Left lung (tissue), 4 donors: ENCODE measurements at regions not wholly inside any gene's neighbourhood (a gene's known extent, or its start where the extent isn't known, plus 50 kb on each side); places are given as distances from the start of the nearest gene placed in this dataset.

Source experiments
- ATAC-seq: fragments of 200-7000 bp; cut with Tn5 transposase; one replicate; pipeline ENCODE4 v1.9.1; 2020; ENCODE audit warnings: moderate library complexity
- DNase-seq, 4 donors: peaks; one replicate each; pipeline ENCODE4 v3.0.0-alpha.2; 2013 to 2020
- H3K27ac ChIP-seq, 2 donors: fragments of 200-600 bp; sonication (generic) in 1 of 2; one replicate each; pipeline versions ENCODE4 v1.5.0 to v1.8.0; 2020 to 2021
- H3K27me3 ChIP-seq, 2 donors: fragments of 200-600 bp; sonication (generic) in 1 of 2; one replicate each; pipeline versions ENCODE4 v1.5.0 to v1.8.0; 2020 to 2021
- H3K36me3 ChIP-seq, 2 donors: fragments of 200-600 bp; sonication (generic) in 1 of 2; one replicate each; pipeline versions ENCODE4 v1.5.0 to v1.8.0; 2020 to 2021
- H3K4me1 ChIP-seq, 2 donors: fragments of 200-600 bp; one replicate each; pipeline ENCODE4 v1.8.0; 2021
- H3K4me3 ChIP-seq, 2 donors: fragments of 200-600 bp; sonication (generic) in 1 of 2; one replicate each; pipeline versions ENCODE4 v1.5.0 to v1.8.0; 2020 to 2021; ENCODE audit warnings: mild to moderate bottlenecking in 1 of 2
- H3K9me3 ChIP-seq, 2 donors: fragments of 200-600 bp; sonication (generic) in 1 of 2; one replicate each; pipeline versions ENCODE4 v1.5.0 to v1.8.0; 2020 to 2021
- intact Hi-C, 2 donors: fragments of 100-400 bp; cut with DNase I; formaldehyde crosslinking; loops; one replicate each; pipeline versions ENCODE4 v1.11.2 to v1.14.2; 2022
- TF ChIP-seq, protein P1 (sequence below), 2 donors: fragments of 200-600 bp; sonication (generic) in 1 of 2; IDR thresholded peaks; one replicate each; pipeline versions ENCODE4 v1.5.0 to v1.8.0; 2021; ENCODE audit warnings: antibody characterized with exemption in 2 of 2
- donor health status: DM: no; HTN: yes; CAD: no.
- donor health status: DM: no; HTN: no; CAD: no.

DNA sequence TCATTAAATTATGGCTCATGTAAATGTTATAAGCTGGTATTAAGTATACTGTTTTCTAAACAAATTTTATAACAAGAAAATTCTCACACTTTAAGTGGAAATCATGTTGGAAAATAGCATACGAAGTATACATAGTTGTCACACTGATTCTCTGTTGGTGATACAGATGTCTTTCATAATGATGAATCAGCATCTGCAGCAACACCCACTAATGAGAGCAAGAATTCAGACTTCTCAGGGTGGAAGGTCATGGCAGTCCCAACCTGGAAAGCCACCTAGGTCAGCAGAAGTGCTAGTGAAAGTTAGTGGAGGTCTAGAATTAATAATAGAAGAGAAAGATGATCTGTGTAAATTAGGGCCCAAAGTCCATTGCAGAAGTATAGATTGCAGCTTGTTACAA is 719.7 kb upstream of the MIR17HG start:
- no peaks in the 10 kb centered on the region for H3K4me1 ChIP-seq
- intact Hi-C loops = no loop called here
- H3K4me3 ChIP-seq = no peak overlapping the region
- no peaks in the 10 kb centered on the region for H3K36me3 ChIP-seq
- DNase-seq (no peak), ATAC-seq (no peak)
- TF ChIP-seq, protein P1, sequence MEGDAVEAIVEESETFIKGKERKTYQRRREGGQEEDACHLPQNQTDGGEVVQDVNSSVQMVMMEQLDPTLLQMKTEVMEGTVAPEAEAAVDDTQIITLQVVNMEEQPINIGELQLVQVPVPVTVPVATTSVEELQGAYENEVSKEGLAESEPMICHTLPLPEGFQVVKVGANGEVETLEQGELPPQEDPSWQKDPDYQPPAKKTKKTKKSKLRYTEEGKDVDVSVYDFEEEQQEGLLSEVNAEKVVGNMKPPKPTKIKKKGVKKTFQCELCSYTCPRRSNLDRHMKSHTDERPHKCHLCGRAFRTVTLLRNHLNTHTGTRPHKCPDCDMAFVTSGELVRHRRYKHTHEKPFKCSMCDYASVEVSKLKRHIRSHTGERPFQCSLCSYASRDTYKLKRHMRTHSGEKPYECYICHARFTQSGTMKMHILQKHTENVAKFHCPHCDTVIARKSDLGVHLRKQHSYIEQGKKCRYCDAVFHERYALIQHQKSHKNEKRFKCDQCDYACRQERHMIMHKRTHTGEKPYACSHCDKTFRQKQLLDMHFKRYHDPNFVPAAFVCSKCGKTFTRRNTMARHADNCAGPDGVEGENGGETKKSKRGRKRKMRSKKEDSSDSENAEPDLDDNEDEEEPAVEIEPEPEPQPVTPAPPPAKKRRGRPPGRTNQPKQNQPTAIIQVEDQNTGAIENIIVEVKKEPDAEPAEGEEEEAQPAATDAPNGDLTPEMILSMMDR (IDR thresholded peaks at IDR 0.05) = no peak
- no peaks in the 10 kb centered on the region for H3K9me3 ChIP-seq
- H3K27me3 ChIP-seq = no peaks in the 10 kb centered on the region
- H3K27ac ChIP-seq = no peak overlapping the region

GRCh38 chr13:90628471-90628870 is 719.0 kb upstream of the MIR17HG start:
- TF ChIP-seq, protein P1 (IDR thresholded peaks at IDR 0.05) = no peak
- Histone ChIP-seq H3K9me3 (no peaks in the 10 kb centered on the region), H3K36me3 (no peaks in the 10 kb centered on the region), H3K4me3 (no peak overlapping the region), H3K4me1 (no peaks in the 10 kb centered on the region), H3K27me3 (no peaks in the 10 kb centered on the region), H3K27ac (no peak overlapping the region)
- ATAC-seq = no peak
- no peak for DNase-seq
- intact Hi-C loops = no loop called here

DNA sequence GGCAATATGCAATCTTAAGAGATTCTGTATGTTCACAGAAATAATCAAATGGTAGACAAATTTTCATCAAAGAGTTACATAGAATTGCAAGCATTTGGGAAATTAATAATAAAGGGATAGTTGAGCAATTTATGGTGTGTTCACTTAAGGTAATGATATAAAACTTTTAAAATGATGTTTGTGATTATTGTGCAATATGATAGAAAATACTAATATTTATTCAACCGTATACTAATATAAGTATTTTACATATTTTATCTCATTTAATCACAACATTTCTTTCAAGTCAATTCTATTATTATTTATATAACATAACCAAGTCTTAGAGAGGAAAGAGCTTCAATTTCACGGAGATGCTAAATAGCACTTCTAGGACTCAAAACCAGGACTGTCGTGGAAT is 716.8 kb upstream of the MIR17HG start:
- Histone ChIP-seq H3K36me3 (no peaks in the 10 kb centered on the region), H3K4me1 (no peaks in the 10 kb centered on the region), H3K27ac (no peak overlapping the region), H3K4me3 (no peak overlapping the region), H3K9me3 (no peaks in the 10 kb centered on the region), H3K27me3 (no peaks in the 10 kb centered on the region)
- no peak for DNase-seq
- intact Hi-C loops = no loop called here
- no peak for ATAC-seq
- TF ChIP-seq, protein P1 (IDR thresholded peaks at IDR 0.05) = no peak

DNA sequence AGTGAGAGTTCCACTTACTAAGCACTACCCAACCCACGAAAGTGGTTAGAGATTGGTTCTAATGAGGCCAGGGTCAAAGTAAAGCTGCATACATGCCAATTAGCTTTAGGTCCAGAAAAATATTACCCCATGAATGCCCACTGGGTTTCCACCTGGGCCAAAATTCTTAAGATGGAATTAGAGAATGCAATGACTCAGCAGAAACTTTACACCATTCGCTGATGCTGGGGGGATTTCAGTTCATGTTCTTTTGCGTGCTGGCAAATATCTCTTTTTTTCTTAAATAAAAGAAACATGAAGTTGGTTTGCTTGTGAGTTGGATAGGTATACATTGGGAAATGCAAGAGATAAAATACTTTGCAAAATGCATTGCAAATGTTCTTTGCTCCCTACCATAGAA is 715.3 kb upstream of the MIR17HG start:
- TF ChIP-seq, protein P1 (IDR thresholded peaks at IDR 0.05) = no peak
- DNase-seq (no peak), ATAC-seq (no peak)
- Histone ChIP-seq H3K4me3 (no peak overlapping the region), H3K9me3 (no peaks in the 10 kb centered on the region), H3K36me3 (no peaks in the 10 kb centered on the region), H3K27ac (no peak overlapping the region), H3K4me1 (no peaks in the 10 kb centered on the region), H3K27me3 (no peaks in the 10 kb centered on the region)
- intact Hi-C loops = no loop called here

DNA sequence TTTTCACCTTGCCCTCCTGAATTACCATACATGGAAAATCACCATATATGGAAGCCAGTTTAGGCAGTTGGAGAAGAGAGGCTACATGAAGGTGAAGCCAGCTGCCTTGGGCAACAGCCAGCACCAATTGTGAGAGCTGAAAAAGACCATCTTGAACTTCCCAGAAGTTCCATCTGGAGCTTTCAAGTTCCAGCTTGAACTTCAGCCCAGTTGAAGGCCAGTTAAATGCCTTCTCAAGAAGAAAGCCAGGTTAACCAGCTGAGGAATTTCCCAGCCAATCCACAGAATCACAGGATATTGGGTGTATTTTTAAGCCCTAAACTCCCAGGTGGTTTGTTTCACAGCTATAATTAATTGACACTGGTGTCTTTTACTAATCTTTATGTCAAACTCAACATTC is 713.6 kb upstream of the MIR17HG start:
- TF ChIP-seq, protein P1 (IDR thresholded peaks at IDR 0.05) = no peak
- intact Hi-C loops = no loop called here
- Histone ChIP-seq H3K9me3 (no peaks in the 10 kb centered on the region), H3K36me3 (no peaks in the 10 kb centered on the region), H3K27me3 (no peaks in the 10 kb centered on the region), H3K27ac (no peak overlapping the region), H3K4me3 (no peak overlapping the region), H3K4me1 (no peaks in the 10 kb centered on the region)
- no peak for ATAC-seq
- no peak for DNase-seq
